Adipocyte (in vitro differentiated cells): ENCODE measurements at regions not wholly inside any gene's neighbourhood (a gene's known extent, or its start where the extent isn't known, plus 50 kb on each side); places are given as distances from the start of the nearest gene placed in this dataset.

ENCODE experiments used
- DNase-seq: peaks from one replicate; pipeline ENCODE4 v3.0.0-alpha.2; 2015; ENCODE audit warnings: low read depth
- H3K27me3 ChIP-seq: replicated peaks from 2 replicates; pipeline ENCODE4 v1.7.0; 2013; ENCODE audit warnings: mild to moderate bottlenecking, low read length, moderate library complexity; ENCODE audit not compliant: control insufficient read depth, insufficient read depth
- H3K36me3 ChIP-seq: 2 replicates; pipeline ENCODE4 v1.7.0; 2013; ENCODE audit warnings: low read length, mild to moderate bottlenecking, moderate library complexity; ENCODE audit not compliant: control insufficient read depth, insufficient read depth, severe bottlenecking
- H3K4me1 ChIP-seq: 2 replicates; pipeline ENCODE4 v1.7.0; 2013; ENCODE audit warnings: mild to moderate bottlenecking, low read length, moderate library complexity; ENCODE audit not compliant: control insufficient read depth, insufficient read depth
- H3K4me3 ChIP-seq: 2 replicates; pipeline ENCODE4 v1.7.0; 2013; ENCODE audit warnings: mild to moderate bottlenecking, low read length, moderate library complexity
- H3K9ac ChIP-seq: 2 replicates; pipeline ENCODE4 v1.7.0; 2013; ENCODE audit warnings: mild to moderate bottlenecking, low read length, moderate library complexity
- H3K9me3 ChIP-seq: 2 replicates; pipeline ENCODE4 v1.7.0; 2013; ENCODE audit warnings: mild to moderate bottlenecking, low read length, moderate library complexity; ENCODE audit not compliant: control insufficient read depth

DNA sequence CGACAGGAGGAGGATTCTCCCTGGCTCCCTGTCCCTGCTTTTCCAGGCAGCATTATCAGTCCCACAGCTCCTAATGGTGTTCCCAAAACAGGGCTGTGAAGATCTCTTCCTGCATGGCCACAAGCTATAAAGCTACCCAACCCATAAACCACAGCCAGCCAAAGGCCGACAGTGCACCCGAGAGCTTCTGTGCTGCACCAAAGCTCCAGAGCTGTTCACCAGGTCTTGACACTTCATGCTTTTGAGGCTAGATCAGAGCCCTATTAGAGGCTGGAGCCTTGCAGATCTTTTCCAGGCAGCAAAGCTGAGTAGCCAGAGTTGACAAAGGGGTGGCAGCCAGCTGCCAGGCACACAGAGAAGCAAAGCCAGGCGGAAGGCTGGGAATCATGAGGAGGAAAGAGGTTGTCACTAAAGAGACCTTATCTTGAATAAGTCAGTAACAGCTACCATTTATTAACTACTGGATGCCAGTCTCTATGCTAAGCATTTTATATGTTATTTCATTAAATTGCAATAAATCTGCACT is 180.4 kb downstream of the KATNAL1 start:
- H3K27me3 ChIP-seq, result no peaks in the 10 kb centered on the region
- peaks cover 19% of the 10 kb centered on the region for H3K4me1 ChIP-seq
- no peak for DNase-seq
- peak overlapping the region; percentile 35 for H3K9ac ChIP-seq
- H3K4me3 ChIP-seq, result no peak overlapping the region
- H3K36me3 ChIP-seq, result no peaks in the 10 kb centered on the region
- no peaks in the 10 kb centered on the region for H3K9me3 ChIP-seq

DNA sequence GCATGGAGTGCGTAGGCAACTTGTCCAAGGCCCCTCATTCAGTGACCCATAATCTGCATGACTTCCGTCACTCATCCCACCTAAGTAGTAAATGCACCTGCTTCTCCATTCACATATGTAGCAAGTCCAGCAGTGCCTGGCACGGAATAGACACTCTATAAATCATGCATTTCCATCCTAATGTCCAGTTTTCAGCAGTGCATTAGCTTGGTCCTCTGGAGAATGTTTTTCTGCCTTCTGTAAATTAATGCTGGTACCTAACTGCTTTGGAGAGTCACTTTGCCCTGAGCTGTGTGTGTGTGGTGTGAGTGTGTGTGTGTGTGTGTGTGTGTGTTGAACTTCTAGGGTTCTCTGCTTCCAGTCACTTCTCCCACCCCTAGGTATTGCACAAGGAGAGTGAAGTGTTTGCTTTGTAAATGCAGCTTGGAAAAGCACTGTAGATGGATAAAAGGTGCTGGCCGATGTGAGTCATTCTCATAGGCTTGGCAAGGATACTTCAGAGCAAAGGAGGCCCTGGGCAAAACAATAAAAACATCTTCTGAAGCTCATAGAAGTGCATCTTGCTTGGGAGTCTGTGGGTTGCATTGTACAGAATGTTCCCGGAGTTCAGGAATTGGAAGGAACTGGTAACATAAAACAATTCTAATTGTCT is 181.8 kb downstream of the KATNAL1 start:
- Histone ChIP-seq H3K4me1 (peaks cover 19% of the 10 kb centered on the region), H3K36me3 (no peaks in the 10 kb centered on the region), H3K27me3 (no peaks in the 10 kb centered on the region), H3K9ac (no peak overlapping the region), H3K9me3 (no peaks in the 10 kb centered on the region), H3K4me3 (no peak overlapping the region)
- peak; percentile 94 for DNase-seq

DNA sequence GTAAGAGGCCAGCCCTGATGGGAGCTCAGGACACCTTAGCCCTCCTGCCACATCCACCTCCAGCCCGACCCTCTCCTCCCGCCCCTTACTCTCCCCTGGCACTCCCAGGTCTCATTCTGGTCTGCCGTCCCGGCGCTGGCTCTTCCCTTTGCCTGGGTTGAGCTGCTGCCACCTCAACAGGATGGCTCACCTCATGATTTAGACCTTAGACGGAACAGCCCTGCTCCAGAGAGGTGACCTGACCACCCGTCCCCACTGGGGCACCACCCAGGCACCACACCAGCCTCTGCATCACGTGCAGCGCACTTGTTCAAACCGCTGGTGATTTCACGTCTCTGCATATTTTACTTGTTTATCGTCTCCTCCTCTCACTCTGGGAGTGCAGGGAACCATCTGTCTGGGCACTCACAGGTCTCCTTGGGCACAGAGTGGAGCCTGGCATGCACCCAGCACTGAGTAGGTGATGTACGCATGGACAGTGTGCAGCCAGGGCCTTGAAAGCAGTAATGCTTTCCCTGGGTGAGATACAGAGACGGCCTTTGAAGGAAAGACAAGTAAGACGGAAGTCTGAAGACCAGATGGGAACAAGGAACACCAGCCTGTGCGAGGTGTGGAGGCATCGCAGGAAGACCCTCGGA is 183.1 kb downstream of the KATNAL1 start:
- DNase-seq, result no peak
- Histone ChIP-seq H3K27me3 (no peaks in the 10 kb centered on the region), H3K9me3 (no peaks in the 10 kb centered on the region), H3K9ac (no peak overlapping the region), H3K4me1 (peaks cover 28% of the 10 kb centered on the region), H3K4me3 (no peak overlapping the region), H3K36me3 (no peaks in the 10 kb centered on the region)

DNA sequence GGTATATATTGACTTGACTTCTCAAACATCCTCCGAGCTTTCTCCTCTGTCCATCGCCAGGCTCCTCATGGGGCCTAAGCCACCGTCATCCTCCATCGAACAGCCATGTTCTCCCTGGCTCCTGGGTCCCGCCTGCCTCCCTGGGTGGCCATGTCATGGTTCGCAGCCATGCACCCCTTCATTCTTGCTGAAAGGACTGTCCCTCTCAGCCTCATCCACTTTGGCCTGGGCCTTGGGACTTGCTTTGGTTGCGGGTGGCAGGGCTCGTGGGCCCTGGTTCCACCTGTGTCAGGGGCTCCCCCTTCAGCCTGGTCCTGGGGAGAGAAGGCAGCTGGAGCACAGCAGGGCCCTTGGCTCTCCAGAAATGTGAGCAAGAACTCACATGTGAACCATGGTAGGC is 183.8 kb downstream of the KATNAL1 start:
- Histone ChIP-seq H3K4me1 (peaks cover 30% of the 10 kb centered on the region), H3K4me3 (no peak overlapping the region), H3K27me3 (no peaks in the 10 kb centered on the region), H3K9ac (no peak overlapping the region), H3K36me3 (no peaks in the 10 kb centered on the region), H3K9me3 (no peaks in the 10 kb centered on the region)
- no peak for DNase-seq

DNA sequence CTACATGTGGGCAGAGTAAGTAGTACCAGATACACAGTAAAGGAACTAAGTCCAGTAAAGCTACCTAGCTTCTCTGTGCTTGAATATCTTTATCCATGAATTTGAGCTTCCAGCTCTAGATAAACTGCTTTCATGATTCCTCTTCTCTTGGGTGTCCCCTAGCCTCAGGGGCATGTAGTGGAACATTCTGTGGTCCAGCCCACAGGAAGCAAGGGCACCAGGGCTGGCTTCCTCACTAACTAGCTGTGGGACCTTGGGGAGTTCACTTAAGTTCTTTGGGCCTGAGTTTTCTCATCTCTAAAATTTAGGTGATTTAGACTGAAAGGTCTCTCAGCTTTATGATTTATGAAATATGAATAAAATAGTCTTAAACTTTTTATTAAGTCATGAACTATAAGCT is 185.7 kb downstream of the KATNAL1 start:
- H3K4me3 ChIP-seq, result no peak overlapping the region
- no peak overlapping the region for H3K9ac ChIP-seq
- peaks cover 23% of the 10 kb centered on the region for H3K4me1 ChIP-seq

DNA sequence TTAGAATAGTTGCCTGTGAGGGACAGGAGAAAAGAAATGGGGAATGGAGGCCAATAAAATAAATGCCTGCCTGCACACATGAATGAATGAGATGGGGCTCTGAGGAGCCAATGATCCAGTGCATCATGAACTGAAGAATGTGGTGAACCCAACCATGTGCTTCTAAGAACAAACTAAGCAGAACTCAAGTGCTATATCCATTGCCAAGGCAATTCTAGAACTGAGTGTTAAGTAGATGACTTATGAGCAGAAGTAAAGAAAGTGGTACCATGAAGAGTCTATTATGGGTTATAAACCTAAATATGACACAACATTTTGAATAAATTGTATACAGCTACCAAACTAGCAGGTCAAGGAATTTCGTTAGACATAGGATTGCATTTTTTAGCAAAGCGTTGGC is 186.1 kb downstream of the KATNAL1 start:
- peaks cover 19% of the 10 kb centered on the region for H3K4me1 ChIP-seq
- DNase-seq, result no peak
- no peaks in the 10 kb centered on the region for H3K27me3 ChIP-seq
- no peaks in the 10 kb centered on the region for H3K9me3 ChIP-seq
- H3K9ac ChIP-seq, result no peak overlapping the region
- no peak overlapping the region for H3K4me3 ChIP-seq
- no peaks in the 10 kb centered on the region for H3K36me3 ChIP-seq

More for the DNA sequence above, 185.7 kb downstream of the KATNAL1 start:
- Histone ChIP-seq H3K9me3 (no peaks in the 10 kb centered on the region), H3K27me3 (no peaks in the 10 kb centered on the region), H3K36me3 (no peaks in the 10 kb centered on the region)
- DNase-seq, result peak; percentile 49

DNA sequence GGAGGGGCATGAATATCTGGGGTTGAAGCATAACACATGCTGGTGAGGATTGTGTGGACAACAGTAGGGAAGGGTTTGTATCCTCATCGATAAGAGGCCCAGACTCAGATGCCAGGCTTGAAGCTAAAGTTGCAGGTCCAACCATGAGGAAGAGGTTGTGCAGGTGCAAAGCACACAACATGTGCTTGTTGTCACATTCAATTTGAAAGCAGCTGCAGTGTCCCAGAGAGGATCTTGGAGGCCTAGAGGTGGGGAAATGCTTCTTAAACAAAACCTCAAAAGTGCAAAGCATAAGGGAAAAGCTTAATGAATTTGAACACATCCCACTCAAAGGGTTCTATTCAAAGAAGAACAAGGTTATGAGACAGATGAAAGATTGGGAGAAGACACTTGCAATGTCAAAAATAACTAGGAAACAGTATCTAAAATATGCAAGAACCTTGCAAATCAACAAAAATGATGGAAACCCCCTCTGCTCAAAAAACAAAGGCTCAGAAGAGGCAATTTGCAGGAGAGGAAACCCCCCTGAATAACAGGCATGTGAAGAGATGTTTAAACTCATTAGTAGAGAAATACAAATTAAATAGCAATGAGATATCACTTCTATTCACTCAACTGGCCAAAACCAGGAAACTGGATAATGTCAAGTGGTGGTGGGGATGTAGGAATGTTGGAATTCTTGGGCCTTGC is 187.1 kb downstream of the KATNAL1 start:
- Histone ChIP-seq H3K9ac (no peak overlapping the region), H3K4me3 (no peak overlapping the region), H3K4me1 (peaks cover 19% of the 10 kb centered on the region), H3K27me3 (no peaks in the 10 kb centered on the region), H3K9me3 (no peaks in the 10 kb centered on the region), H3K36me3 (no peaks in the 10 kb centered on the region)
- no peak for DNase-seq

DNA sequence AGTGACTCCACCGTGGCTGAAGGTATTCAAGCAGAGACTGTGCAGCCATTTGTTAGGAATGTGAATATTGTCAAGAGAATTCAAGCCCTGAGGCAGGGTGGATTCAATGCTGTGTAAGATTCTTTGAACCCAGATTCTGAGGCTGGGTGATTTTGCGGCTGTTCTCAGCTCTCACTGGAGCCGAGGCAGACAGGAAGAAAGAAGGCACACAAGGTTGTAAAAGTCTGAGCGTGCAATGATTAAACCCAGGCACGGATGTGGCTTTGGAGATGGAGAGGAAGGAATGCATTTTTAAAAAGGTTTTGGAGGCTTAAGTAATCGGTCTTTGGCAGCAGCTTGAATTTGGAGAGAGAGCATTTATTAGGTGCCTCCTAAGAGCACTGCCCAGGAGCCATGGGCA is 187.9 kb downstream of the KATNAL1 start:
- no peaks in the 10 kb centered on the region for H3K27me3 ChIP-seq
- no peaks in the 10 kb centered on the region for H3K36me3 ChIP-seq
- H3K4me1 ChIP-seq, result peaks cover 22% of the 10 kb centered on the region
- peak; percentile 87 for DNase-seq
- no peaks in the 10 kb centered on the region for H3K9me3 ChIP-seq
- H3K9ac ChIP-seq, result peak overlapping the region; percentile 37
- H3K4me3 ChIP-seq, result peak overlapping the region; percentile 28

DNA sequence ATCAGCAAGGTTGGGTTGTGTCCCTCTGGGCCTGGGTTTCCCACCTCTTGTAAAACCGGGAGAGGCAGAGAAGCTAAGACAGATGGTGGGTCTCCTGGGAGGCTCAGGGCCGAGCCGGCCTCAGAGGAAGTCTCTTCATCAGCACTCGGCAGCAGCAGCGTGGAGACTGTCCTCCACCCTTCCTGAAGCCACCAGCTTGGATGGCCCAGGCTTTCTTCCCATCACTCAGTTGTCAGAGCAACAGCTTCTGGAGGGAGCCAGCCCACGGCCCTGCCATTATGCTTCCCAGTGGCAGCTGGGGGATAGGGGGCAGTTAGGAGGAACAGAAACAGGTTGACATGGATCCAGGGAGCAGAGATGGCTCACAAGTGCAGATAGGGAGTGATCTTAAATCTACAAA is 191.0 kb downstream of the KATNAL1 start:
- Histone ChIP-seq H3K4me3 (no peak overlapping the region), H3K4me1 (peaks cover 35% of the 10 kb centered on the region), H3K36me3 (no peaks in the 10 kb centered on the region), H3K9ac (no peak overlapping the region), H3K9me3 (no peaks in the 10 kb centered on the region), H3K27me3 (no peaks in the 10 kb centered on the region)
- DNase-seq, result no peak

DNA sequence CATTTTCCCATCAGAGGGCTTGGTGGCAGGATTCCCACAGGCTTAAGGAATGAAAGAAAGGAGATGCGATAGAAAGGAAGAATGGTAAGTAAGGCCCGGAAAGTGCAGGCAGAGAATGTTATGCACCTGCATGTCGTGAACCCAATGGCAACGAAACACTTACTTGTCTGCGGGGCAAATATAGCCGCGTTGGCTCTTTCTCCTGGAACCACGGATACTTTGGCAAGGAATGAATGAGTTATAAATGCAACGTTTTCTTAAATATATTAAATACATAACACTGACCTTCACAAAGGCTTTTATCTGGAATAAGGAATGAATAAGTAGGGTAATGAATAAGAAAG is 192.1 kb downstream of the KATNAL1 start:
- peak overlapping the region; percentile 62 for H3K9ac ChIP-seq
- DNase-seq, result no peak
- no peaks in the 10 kb centered on the region for H3K9me3 ChIP-seq
- H3K27me3 ChIP-seq, result no peaks in the 10 kb centered on the region
- H3K4me3 ChIP-seq, result peak overlapping the region; percentile 79
- H3K36me3 ChIP-seq, result no peaks in the 10 kb centered on the region
- H3K4me1 ChIP-seq, result peaks cover 35% of the 10 kb centered on the region

DNA sequence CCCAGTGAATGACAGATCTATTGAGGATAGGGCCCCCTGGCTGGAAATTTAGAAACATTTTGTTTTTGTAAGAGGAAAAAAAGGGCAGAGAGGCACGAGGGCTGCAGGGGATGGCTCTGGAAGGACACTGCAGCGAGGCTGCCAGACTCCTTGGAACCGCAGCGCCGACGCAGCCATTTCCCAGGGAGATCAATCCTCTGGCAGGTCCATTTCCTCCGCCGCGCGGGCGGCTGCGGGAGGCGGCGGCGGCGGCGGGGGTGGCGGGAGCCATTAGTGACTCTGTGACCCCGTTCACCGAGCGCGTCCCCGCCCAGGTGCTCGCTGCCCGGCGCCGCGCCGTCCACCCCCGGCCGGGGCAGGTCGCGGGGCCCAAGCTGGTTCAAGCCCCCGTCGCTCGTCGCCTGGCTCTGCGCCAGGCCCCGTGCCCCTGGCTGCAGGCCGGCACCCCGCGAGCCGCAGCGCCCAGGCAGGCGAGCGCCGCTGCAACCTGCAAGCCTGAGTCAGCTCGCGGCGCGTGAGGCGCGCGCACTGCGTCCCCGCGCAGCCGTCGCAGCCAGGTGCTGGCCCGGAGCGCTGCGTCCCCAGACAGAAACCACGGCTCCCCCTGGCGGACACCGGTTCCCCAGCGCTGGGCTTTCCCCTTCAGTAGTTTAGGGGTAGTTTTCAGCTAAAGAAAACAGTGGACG is 192.6 kb downstream of the KATNAL1 start:
- Histone ChIP-seq H3K36me3 (no peaks in the 10 kb centered on the region), H3K9ac (peak overlapping the region; percentile 62)

More for the DNA sequence above, 192.6 kb downstream of the KATNAL1 start:
- Histone ChIP-seq H3K9me3 (no peaks in the 10 kb centered on the region), H3K27me3 (no peaks in the 10 kb centered on the region), H3K4me1 (peaks cover 30% of the 10 kb centered on the region), H3K4me3 (peak overlapping the region; percentile 79)
- peak; percentile 94 for DNase-seq
